GM10266 (cell line): ENCODE measurements at regions not wholly inside any gene's neighbourhood (a gene's known extent, or its start where the extent isn't known, plus 50 kb on each side); places are given as distances from the start of the nearest gene placed in this dataset.

Experiments used
- DNase-seq: peaks from one replicate; pipeline ENCODE4 v3.0.0; 2012; ENCODE audit errors: extremely low spot score
- CTCF ChIP-seq: IDR thresholded peaks from 2 replicates; pipeline ENCODE4 v1.5.1; 2012; ENCODE audit warnings: mild to moderate bottlenecking, low read depth; ENCODE audit not compliant: control insufficient read depth, insufficient read depth; ENCODE audit errors: missing control alignments

- DNase-seq, result no peak
- TF ChIP-seq CTCF, result no peak
Measured at GRCh38 chr2:181330286-181330685, 126.9 kb upstream of the ITGA4 start.

GRCh38 chr2:181332044-181332605, 125.1 kb upstream of the ITGA4 start:
- DNase-seq, result no peak
- TF ChIP-seq CTCF, result no peak

GRCh38 chr2:181334158-181334826, 122.9 kb upstream of the ITGA4 start:
- no peak for DNase-seq
- no peak for TF ChIP-seq CTCF

- DNase-seq, result no peak
- TF ChIP-seq CTCF, result no peak
Measured at GRCh38 chr2:181340891-181341290, 116.3 kb upstream of the ITGA4 start.

- TF ChIP-seq CTCF, result no peak
- DNase-seq, result no peak
Measured at GRCh38 chr2:181341855-181342600, 115.2 kb upstream of the ITGA4 start.

- TF ChIP-seq CTCF, result no peak
- no peak for DNase-seq
Measured at GRCh38 chr2:181348107-181348837, 108.9 kb upstream of the ITGA4 start.
